ENCODE measurements at regions not wholly inside any gene's neighbourhood (a gene's known extent, or its start where the extent isn't known, plus 50 kb on each side); places are given as distances from the start of the nearest gene placed in this dataset.
A peak's percentile ranks its signal among the peaks of the same experiment; 100 is the strongest.

DNA sequence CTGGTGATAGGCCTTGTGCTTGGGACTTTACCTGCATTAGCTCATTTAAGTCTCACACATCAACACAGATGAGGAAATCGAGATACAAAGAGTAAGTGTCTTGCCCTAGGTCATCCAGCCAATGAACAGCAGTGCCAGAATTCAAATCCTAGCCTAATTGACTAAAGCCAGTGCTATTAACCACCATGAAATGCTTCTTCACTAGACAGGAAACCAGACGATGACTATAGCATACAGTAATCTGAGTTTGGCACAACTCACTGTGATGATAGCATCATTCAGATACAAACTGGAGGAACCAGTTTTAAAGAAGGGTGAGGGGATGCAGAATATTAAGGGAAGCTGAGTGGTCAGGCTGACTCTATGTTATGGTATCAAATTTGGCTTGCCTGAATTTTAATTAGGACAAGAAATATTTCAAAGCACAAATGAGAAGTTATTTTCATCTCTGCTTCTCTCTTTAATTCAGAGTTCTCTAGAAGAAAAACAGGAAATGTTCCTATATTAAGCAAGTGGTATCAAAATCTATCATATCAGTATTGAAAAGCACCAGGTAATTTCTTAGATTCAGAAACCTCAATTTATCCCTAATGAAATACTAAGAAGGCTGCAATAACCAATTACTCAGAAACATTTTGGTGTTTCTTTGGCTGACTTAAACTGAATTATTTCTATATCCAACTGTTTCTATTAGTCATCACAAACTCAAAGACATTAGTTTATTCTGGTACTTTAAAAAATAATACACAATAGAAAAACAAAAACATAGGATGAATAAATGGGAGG lies 147.0 kb upstream of the RASA1 start:
- peak; percentile 100 for FAIRE-seq
- Histone ChIP-seq H3K27me3 (ENCODE audit: control insufficient read depth, extremely low read depth, insufficient read depth, low read length) (no peaks in the 10 kb centered on the region), H3K79me2 (ENCODE audit: control insufficient read depth, insufficient read depth, low read length) (no peaks in the 10 kb centered on the region), H2AFZ (ENCODE audit: control insufficient read depth, low read length) (no peak overlapping the region), H3K27ac (ENCODE audit: control insufficient read depth, insufficient read depth, low read length) (peak overlapping the region; percentile 83), H3K4me3 (ENCODE audit: control insufficient read depth in 2 of 3, extremely low read depth in 1 of 3, insufficient read depth in 2 of 3, low read depth in 1 of 3, low read length in 3 of 3) (peak overlapping the region in 1 of 3 experiments; percentile 32), H3K9me1 (ENCODE audit: control insufficient read depth, extremely low read depth, insufficient read depth, low read length) (no peaks in the 10 kb centered on the region), H4K20me1 (ENCODE audit: control insufficient read depth, extremely low read depth, insufficient read depth, low read length) (no peaks in the 10 kb centered on the region), H3K4me1 (ENCODE audit: control insufficient read depth, extremely low read depth, insufficient read depth, low read length) (peaks cover 61% of the 10 kb centered on the region), H3K36me3 (ENCODE audit: control insufficient read depth in 2 of 2, extremely low read depth in 1 of 2, insufficient read depth in 2 of 2, low read length in 2 of 2) (no peaks in the 10 kb centered on the region), H3K9ac (ENCODE audit: control insufficient read depth, extremely low read depth, insufficient read depth, low read length) (peak overlapping the region; percentile 58), H3K4me2 (ENCODE audit: control insufficient read depth, extremely low read depth, insufficient read depth, low read depth, low read length) (peak overlapping the region; percentile 72), H3K9me3 (ENCODE audit: control insufficient read depth, low read depth, low read length) (peaks cover 2% of the 10 kb centered on the region)
- dilution Hi-C loops (cut with MboI; ENCODE audit: extremely low pct_ligation_motif_present, low sequenced_read_pairs): no loop called here
- DNase-seq (ENCODE audit: low read depth, low spot score): peak; percentile 97
- TF ChIP-seq EZH2 (IDR thresholded peaks at IDR 0.05; ENCODE audit: low read length): no peak
- TF ChIP-seq, protein P1, sequence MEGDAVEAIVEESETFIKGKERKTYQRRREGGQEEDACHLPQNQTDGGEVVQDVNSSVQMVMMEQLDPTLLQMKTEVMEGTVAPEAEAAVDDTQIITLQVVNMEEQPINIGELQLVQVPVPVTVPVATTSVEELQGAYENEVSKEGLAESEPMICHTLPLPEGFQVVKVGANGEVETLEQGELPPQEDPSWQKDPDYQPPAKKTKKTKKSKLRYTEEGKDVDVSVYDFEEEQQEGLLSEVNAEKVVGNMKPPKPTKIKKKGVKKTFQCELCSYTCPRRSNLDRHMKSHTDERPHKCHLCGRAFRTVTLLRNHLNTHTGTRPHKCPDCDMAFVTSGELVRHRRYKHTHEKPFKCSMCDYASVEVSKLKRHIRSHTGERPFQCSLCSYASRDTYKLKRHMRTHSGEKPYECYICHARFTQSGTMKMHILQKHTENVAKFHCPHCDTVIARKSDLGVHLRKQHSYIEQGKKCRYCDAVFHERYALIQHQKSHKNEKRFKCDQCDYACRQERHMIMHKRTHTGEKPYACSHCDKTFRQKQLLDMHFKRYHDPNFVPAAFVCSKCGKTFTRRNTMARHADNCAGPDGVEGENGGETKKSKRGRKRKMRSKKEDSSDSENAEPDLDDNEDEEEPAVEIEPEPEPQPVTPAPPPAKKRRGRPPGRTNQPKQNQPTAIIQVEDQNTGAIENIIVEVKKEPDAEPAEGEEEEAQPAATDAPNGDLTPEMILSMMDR (optimal IDR thresholded peaks at IDR 0.05 in 1 of 3, IDR thresholded peaks at IDR 0.05 in 1 of 3, conservative IDR thresholded peaks at IDR 0.05 in 1 of 3; ENCODE audit: extremely low read depth in 1 of 3, insufficient read depth in 2 of 3, low read length in 3 of 3): no peak

DNA sequence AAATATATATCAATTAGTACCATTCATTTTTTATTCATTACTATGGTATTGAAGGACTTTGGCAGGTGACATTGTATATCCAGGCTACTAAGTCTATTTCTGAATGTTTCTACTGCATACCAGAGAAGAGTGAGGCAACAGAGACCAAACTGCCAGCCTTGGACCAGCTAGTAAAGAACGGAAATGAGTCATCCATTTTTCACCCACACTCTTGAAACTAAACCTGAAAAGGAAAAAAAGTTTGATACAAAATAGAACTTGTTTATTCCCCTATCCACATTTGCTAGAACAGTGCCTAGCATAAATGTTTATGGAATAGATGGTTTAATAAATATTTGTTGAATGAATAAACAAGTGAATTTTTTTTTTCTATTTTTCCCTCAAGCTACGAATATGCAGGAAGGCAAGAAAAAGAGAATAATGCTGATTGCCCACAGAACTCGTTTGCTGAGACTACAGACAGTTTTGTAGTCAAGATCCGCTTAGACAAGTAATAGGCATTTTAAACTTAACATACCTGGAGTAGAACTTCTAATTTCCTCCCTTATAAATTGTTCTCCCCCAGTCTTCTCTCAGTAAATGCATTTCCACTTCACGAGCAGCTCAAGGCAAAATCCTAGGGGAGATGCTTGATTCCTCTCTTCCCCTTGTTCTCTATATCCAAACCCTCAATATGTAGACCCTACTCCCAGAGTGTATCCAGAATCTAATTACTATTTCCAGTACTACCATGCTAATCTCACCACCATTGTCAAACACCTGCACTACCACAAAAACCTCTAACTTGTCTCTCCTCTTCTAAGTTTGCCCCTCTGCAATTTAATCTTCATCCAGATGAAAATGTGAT lies 146.2 kb upstream of the RASA1 start:
- Histone ChIP-seq H3K4me3 (ENCODE audit: control insufficient read depth in 2 of 3, extremely low read depth in 1 of 3, insufficient read depth in 2 of 3, low read depth in 1 of 3, low read length in 3 of 3) (peak overlapping the region in 2 of 3 experiments; percentile 2 to 9), H3K79me2 (ENCODE audit: control insufficient read depth, insufficient read depth, low read length) (no peaks in the 10 kb centered on the region), H3K4me2 (ENCODE audit: control insufficient read depth, extremely low read depth, insufficient read depth, low read depth, low read length) (peak overlapping the region; percentile 72), H3K27ac (ENCODE audit: control insufficient read depth, insufficient read depth, low read length) (peak overlapping the region; percentile 83), H3K4me1 (ENCODE audit: control insufficient read depth, extremely low read depth, insufficient read depth, low read length) (peaks cover 61% of the 10 kb centered on the region), H3K36me3 (ENCODE audit: control insufficient read depth in 2 of 2, extremely low read depth in 1 of 2, insufficient read depth in 2 of 2, low read length in 2 of 2) (no peaks in the 10 kb centered on the region), H4K20me1 (ENCODE audit: control insufficient read depth, extremely low read depth, insufficient read depth, low read length) (no peaks in the 10 kb centered on the region), H3K27me3 (ENCODE audit: control insufficient read depth, extremely low read depth, insufficient read depth, low read length) (no peaks in the 10 kb centered on the region), H3K9ac (ENCODE audit: control insufficient read depth, extremely low read depth, insufficient read depth, low read length) (peak overlapping the region; percentile 56), H2AFZ (ENCODE audit: control insufficient read depth, low read length) (peak overlapping the region; percentile 19), H3K9me3 (ENCODE audit: control insufficient read depth, low read depth, low read length) (peaks cover 2% of the 10 kb centered on the region), H3K9me1 (ENCODE audit: control insufficient read depth, extremely low read depth, insufficient read depth, low read length) (no peaks in the 10 kb centered on the region)
- DNase-seq (ENCODE audit: low read depth, low spot score) (no peak), FAIRE-seq (peak; percentile 87)
- dilution Hi-C loops (cut with MboI; ENCODE audit: extremely low pct_ligation_motif_present, low sequenced_read_pairs): no loop called here
- no peak for TF ChIP-seq EZH2 (IDR thresholded peaks at IDR 0.05; ENCODE audit: low read length)
- TF ChIP-seq, protein P1 (optimal IDR thresholded peaks at IDR 0.05 in 1 of 3, IDR thresholded peaks at IDR 0.05 in 1 of 3, conservative IDR thresholded peaks at IDR 0.05 in 1 of 3; ENCODE audit: extremely low read depth in 1 of 3, insufficient read depth in 2 of 3, low read length in 3 of 3): no peak
